ENCODE measurements at regions not wholly inside any gene's neighbourhood (a gene's known extent, or its start where the extent isn't known, plus 50 kb on each side); places are given as distances from the start of the nearest gene placed in this dataset.

DNA sequence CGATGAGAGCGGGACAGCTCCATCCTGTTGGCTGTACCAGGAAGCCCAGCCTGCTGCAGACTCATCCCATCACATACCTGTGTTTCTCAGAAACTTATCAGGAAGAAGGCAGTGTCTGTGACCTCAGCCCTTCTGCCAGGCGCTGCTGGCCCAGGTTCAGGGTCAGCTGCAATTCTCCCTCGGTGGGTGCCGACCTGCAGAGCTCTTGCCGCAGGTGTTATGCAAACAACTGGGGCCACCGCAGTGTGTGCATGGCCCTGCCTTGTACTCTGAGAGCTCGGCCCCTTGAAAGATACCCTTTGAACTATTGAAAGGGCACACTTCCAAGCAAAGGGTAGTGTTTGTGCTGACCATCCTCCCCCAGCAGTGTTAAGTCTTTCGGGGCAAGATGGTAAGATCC is 322.2 kb upstream of the DIO3 start (continued):
- TF ChIP-seq PITX1 (CRISPR knock-in tag; IDR thresholded peaks at IDR 0.05) (peak; percentile 57; the same call in 1 of the 2 replicates), MIXL1 (CRISPR knock-in tag; IDR thresholded peaks at IDR 0.05) (0 out of 2 replicates have a peak, but pooled peaks have one; percentile 42), DNMT1 (CRISPR knock-in tag; IDR thresholded peaks at IDR 0.05) (no peak), CREM (IDR thresholded peaks at IDR 0.05) (peak; percentile 51; the same call in 1 of the 2 replicates), CREM (CRISPR knock-in tag; IDR thresholded peaks at IDR 0.05) (no peak), SRF (IDR thresholded peaks at IDR 0.05; ENCODE audit: low read depth, low read length) (no peak), RARA (CRISPR knock-in tag; IDR thresholded peaks at IDR 0.05) (peak; percentile 98), ADNP (CRISPR knock-in tag; IDR thresholded peaks at IDR 0.05) (no peak), ZNF350 (CRISPR knock-in tag; IDR thresholded peaks at IDR 0.05; ENCODE audit: borderline replicate concordance, low read depth) (peak; percentile 85), ZNF256 (CRISPR knock-in tag; conservative IDR thresholded peaks at IDR 0.05) (no peak), ZNF441 (CRISPR knock-in tag; IDR thresholded peaks at IDR 0.05; ENCODE audit: borderline replicate concordance) (no peak), NFE2 (CRISPR knock-in tag; IDR thresholded peaks at IDR 0.05) (no peak), TCF12 (IDR thresholded peaks at IDR 0.05) (no peak), TCF12 (CRISPR knock-in tag; IDR thresholded peaks at IDR 0.05) (0 out of 2 replicates have a peak, but pooled peaks have one; percentile 54), ZSCAN9 (CRISPR knock-in tag; IDR thresholded peaks at IDR 0.05; ENCODE audit: borderline replicate concordance) (0 out of 2 replicates have a peak, but pooled peaks have one; percentile 51), ETV5 (CRISPR knock-in tag; IDR thresholded peaks at IDR 0.05; ENCODE audit: borderline replicate concordance) (peak; percentile 31; the same call in 1 of the 2 replicates), MATR3 (CRISPR knock-in tag; IDR thresholded peaks at IDR 0.05) (no peak), LCORL (IDR thresholded peaks at IDR 0.05) (no peak), LCORL (CRISPR knock-in tag; IDR thresholded peaks at IDR 0.05) (peak; percentile 67; the same call in 1 of the 2 replicates), FOXP1 (IDR thresholded peaks at IDR 0.05) (no peak), FOXP1 (CRISPR knock-in tag; IDR thresholded peaks at IDR 0.05) (peak; percentile 69; the same call in 1 of the 2 replicates), TARDBP (CRISPR knock-in tag; IDR thresholded peaks at IDR 0.05) (peak; percentile 77; the same call in 1 of the 2 replicates), PPARG (CRISPR knock-in tag; conservative IDR thresholded peaks at IDR 0.05) (no peak; the same call in 1 of the 2 replicates), ZNF577 (CRISPR knock-in tag; IDR thresholded peaks at IDR 0.05; ENCODE audit: borderline replicate concordance, low read depth) (no peak), REXO4 (CRISPR knock-in tag; IDR thresholded peaks at IDR 0.05; ENCODE audit: borderline replicate concordance) (no peak)
- TF ChIP-seq, protein P1, sequence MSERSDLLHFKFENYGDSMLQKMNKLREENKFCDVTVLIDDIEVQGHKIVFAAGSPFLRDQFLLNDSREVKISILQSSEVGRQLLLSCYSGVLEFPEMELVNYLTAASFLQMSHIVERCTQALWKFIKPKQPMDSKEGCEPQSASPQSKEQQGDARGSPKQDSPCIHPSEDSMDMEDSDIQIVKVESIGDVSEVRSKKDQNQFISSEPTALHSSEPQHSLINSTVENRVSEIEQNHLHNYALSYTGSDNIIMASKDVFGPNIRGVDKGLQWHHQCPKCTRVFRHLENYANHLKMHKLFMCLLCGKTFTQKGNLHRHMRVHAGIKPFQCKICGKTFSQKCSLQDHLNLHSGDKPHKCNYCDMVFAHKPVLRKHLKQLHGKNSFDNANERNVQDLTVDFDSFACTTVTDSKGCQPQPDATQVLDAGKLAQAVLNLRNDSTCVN (CRISPR knock-in tag; IDR thresholded peaks at IDR 0.05; ENCODE audit: borderline replicate concordance): no peak
- TF ChIP-seq, protein P2, sequence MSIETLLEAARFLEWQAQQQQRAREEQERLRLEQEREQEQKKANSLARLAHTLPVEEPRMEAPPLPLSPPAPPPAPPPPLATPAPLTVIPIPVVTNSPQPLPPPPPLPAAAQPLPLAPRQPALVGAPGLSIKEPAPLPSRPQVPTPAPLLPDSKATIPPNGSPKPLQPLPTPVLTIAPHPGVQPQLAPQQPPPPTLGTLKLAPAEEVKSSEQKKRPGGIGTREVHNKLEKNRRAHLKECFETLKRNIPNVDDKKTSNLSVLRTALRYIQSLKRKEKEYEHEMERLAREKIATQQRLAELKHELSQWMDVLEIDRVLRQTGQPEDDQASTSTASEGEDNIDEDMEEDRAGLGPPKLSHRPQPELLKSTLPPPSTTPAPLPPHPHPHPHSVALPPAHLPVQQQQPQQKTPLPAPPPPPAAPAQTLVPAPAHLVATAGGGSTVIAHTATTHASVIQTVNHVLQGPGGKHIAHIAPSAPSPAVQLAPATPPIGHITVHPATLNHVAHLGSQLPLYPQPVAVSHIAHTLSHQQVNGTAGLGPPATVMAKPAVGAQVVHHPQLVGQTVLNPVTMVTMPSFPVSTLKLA (IDR thresholded peaks at IDR 0.05): no peak
- TF ChIP-seq, protein P3, sequence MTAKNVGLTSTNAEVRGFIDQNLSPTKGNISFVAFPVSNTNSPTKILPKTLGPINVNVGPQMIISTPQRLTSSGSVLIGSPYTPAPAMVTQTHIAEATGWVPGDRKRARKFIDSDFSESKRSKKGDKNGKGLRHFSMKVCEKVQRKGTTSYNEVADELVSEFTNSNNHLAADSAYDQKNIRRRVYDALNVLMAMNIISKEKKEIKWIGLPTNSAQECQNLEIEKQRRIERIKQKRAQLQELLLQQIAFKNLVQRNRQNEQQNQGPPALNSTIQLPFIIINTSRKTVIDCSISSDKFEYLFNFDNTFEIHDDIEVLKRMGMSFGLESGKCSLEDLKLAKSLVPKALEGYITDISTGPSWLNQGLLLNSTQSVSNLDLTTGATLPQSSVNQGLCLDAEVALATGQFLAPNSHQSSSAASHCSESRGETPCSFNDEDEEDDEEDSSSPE (CRISPR knock-in tag; IDR thresholded peaks at IDR 0.05): no peak
- TF ChIP-seq, protein P4, sequence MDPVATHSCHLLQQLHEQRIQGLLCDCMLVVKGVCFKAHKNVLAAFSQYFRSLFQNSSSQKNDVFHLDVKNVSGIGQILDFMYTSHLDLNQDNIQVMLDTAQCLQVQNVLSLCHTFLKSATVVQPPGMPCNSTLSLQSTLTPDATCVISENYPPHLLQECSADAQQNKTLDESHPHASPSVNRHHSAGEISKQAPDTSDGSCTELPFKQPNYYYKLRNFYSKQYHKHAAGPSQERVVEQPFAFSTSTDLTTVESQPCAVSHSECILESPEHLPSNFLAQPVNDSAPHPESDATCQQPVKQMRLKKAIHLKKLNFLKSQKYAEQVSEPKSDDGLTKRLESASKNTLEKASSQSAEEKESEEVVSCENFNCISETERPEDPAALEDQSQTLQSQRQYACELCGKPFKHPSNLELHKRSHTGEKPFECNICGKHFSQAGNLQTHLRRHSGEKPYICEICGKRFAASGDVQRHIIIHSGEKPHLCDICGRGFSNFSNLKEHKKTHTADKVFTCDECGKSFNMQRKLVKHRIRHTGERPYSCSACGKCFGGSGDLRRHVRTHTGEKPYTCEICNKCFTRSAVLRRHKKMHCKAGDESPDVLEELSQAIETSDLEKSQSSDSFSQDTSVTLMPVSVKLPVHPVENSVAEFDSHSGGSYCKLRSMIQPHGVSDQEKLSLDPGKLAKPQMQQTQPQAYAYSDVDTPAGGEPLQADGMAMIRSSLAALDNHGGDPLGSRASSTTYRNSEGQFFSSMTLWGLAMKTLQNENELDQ (CRISPR knock-in tag; IDR thresholded peaks at IDR 0.05; ENCODE audit: borderline replicate concordance): no peak
